H9 (cell line): ENCODE measurements at regions not wholly inside any gene's neighbourhood (a gene's known extent, or its start where the extent isn't known, plus 50 kb on each side); places are given as distances from the start of the nearest gene placed in this dataset.

ENCODE experiments used
- DNase-seq: peaks from one replicate; pipeline ENCODE4 v3.0.0-alpha.2; 2017
- H2AFZ ChIP-seq: one replicate; pipeline ENCODE4 v1.6.1; 2013; ENCODE audit warnings: mild to moderate bottlenecking, low read length, control low read depth, moderate library complexity
- H2AK5ac ChIP-seq: 2 replicates; pipeline ENCODE4 v1.6.1; 2013; ENCODE audit warnings: low read length, control low read depth, mixed read lengths; ENCODE audit not compliant: insufficient read length
- H2BK120ac ChIP-seq: one replicate; pipeline ENCODE4 v1.6.1; 2013; ENCODE audit warnings: low read depth, mild to moderate bottlenecking, low read length, control low read depth, inconsistent platforms; ENCODE audit not compliant: poor library complexity, severe bottlenecking
- H2BK12ac ChIP-seq: 2 replicates; pipeline ENCODE4 v1.6.1; 2013; ENCODE audit warnings: low read length, control low read depth, mixed read lengths, low read depth; ENCODE audit not compliant: insufficient read length
- H2BK15ac ChIP-seq: 2 replicates; pipeline ENCODE4 v1.6.1; 2013; ENCODE audit warnings: low read depth, low read length, control low read depth
- H2BK20ac ChIP-seq: one replicate; pipeline ENCODE4 v1.6.1; 2013; ENCODE audit warnings: low read depth, mild to moderate bottlenecking, low read length, control low read depth, inconsistent platforms; ENCODE audit not compliant: poor library complexity, severe bottlenecking
- H2BK5ac ChIP-seq: 2 replicates; pipeline ENCODE4 v1.6.1; 2013; ENCODE audit warnings: low read length, control low read depth, mixed read lengths; ENCODE audit not compliant: insufficient read length
- H3K14ac ChIP-seq: 2 replicates; pipeline ENCODE4 v1.6.1; 2013; ENCODE audit warnings: low read length, control low read depth; ENCODE audit not compliant: insufficient read depth
- H3K18ac ChIP-seq: 2 replicates; pipeline ENCODE4 v1.6.1; 2013; ENCODE audit warnings: low read depth, mild to moderate bottlenecking, mixed read lengths, low read length, control low read depth; ENCODE audit not compliant: insufficient read length
- H3K23ac ChIP-seq: 2 replicates; pipeline ENCODE4 v1.6.1; 2013; ENCODE audit warnings: low read length, control low read depth, mixed read lengths, low read depth; ENCODE audit not compliant: insufficient read length
- H3K23me2 ChIP-seq: 2 replicates; pipeline ENCODE4 v1.6.1; 2013; ENCODE audit warnings: low read depth, mild to moderate bottlenecking, mixed read lengths, low read length, control low read depth; ENCODE audit not compliant: insufficient read length, poor library complexity, severe bottlenecking
- H3K27ac ChIP-seq: 2 replicates; pipeline ENCODE4 v1.5.1; 2013; ENCODE audit warnings: low read length, control low read depth, mixed read lengths, low read depth; ENCODE audit not compliant: insufficient read length
- H3K27me3 ChIP-seq: 2 replicates; pipeline ENCODE4 v1.6.1; 2013; ENCODE audit warnings: low read length, control low read depth, inconsistent platforms; ENCODE audit not compliant: insufficient read depth
- H3K4ac ChIP-seq: 2 replicates; pipeline ENCODE4 v1.6.1; 2013; ENCODE audit warnings: low read depth, mild to moderate bottlenecking, control low read depth, inconsistent platforms, low read length, moderate library complexity
- H3K4me1 ChIP-seq: 2 replicates; pipeline ENCODE4 v1.6.1; 2013; ENCODE audit warnings: low read length, control low read depth, inconsistent platforms; ENCODE audit not compliant: insufficient read depth
- H3K4me2 ChIP-seq: 2 replicates; pipeline ENCODE4 v1.6.1; 2013; ENCODE audit warnings: low read length, control low read depth, mixed read lengths; ENCODE audit not compliant: insufficient read length, insufficient read depth
- H3K56ac ChIP-seq: 2 replicates; pipeline ENCODE4 v1.6.1; 2013; ENCODE audit warnings: low read depth, mild to moderate bottlenecking, mixed read lengths, low read length, control low read depth; ENCODE audit not compliant: insufficient read length
- H3K79me1 ChIP-seq: 2 replicates; pipeline ENCODE4 v1.6.1; 2013; ENCODE audit warnings: low read depth, mild to moderate bottlenecking, moderate library complexity, low read length, control low read depth, inconsistent platforms; ENCODE audit not compliant: insufficient read depth, poor library complexity, severe bottlenecking
- H3K79me2 ChIP-seq: 2 replicates; pipeline ENCODE4 v1.6.1; 2013; ENCODE audit warnings: low read length, control low read depth, inconsistent platforms; ENCODE audit not compliant: insufficient read depth
- H3K9ac ChIP-seq: 2 replicates; pipeline ENCODE4 v1.6.1; 2013; ENCODE audit warnings: low read length, control low read depth, mixed read lengths; ENCODE audit not compliant: insufficient read length; ENCODE audit errors: extremely low read depth
- H3K9me3 ChIP-seq: one replicate; pipeline ENCODE4 v1.6.1; 2013; ENCODE audit warnings: low read depth, low read length, inconsistent platforms; ENCODE audit not compliant: control insufficient read depth
- H3T11ph ChIP-seq: one replicate; pipeline ENCODE4 v1.6.1; 2013; ENCODE audit warnings: mild to moderate bottlenecking, low read length, control low read depth, inconsistent platforms
- H4K20me1 ChIP-seq: one replicate; pipeline ENCODE4 v1.6.1; 2013; ENCODE audit not compliant: control insufficient read depth, insufficient read length, insufficient read depth
- H4K5ac ChIP-seq: 2 replicates; pipeline ENCODE4 v1.6.1; 2013; ENCODE audit warnings: low read depth, mild to moderate bottlenecking, mixed read lengths, low read length, control low read depth; ENCODE audit not compliant: insufficient read length
- H4K8ac ChIP-seq: replicated peaks from 2 replicates; pipeline ENCODE4 v1.6.1; 2013; ENCODE audit warnings: low read length, control low read depth, mixed read lengths, low read depth; ENCODE audit not compliant: insufficient read length
- H4K91ac ChIP-seq: 2 replicates; pipeline ENCODE4 v1.6.1; 2013; ENCODE audit warnings: low read depth, mild to moderate bottlenecking, moderate library complexity, mixed read lengths, low read length, control low read depth; ENCODE audit not compliant: insufficient read length
- H3K27ac Mint-ChIP-seq, 3 experiments: 2 replicates in 2 of 3; 3 replicates in 1 of 3; pipeline ENCODE4 v1.8.0; 2020 to 2021; ENCODE audit warnings: mixed read lengths in 3 of 3, mild to moderate bottlenecking in 1 of 3, moderate library complexity in 1 of 3
- H3K27me3 Mint-ChIP-seq: 2 replicates; pipeline ENCODE4 v1.8.0; 2021; ENCODE audit warnings: low read depth, mild to moderate bottlenecking, moderate library complexity, mixed read lengths
- H3K36me3 Mint-ChIP-seq, 3 experiments: 2 replicates in 2 of 3; 3 replicates in 1 of 3; pipeline ENCODE4 v1.8.0; 2020 to 2021; ENCODE audit warnings: low read depth in 3 of 3, mixed read lengths in 3 of 3; ENCODE audit not compliant: insufficient read depth in 1 of 3
- H3K4me1 Mint-ChIP-seq, 2 experiments: 2 replicates each; pipeline ENCODE4 v1.8.0; 2020; ENCODE audit warnings: mixed read lengths in 2 of 2
- H3K4me3 Mint-ChIP-seq, 2 experiments: 2 replicates in 1 of 2; 3 replicates in 1 of 2; pipeline ENCODE4 v1.8.0; 2020 to 2021; ENCODE audit warnings: mild to moderate bottlenecking in 2 of 2, mixed read lengths in 2 of 2, moderate library complexity in 1 of 2
- H3K9me3 Mint-ChIP-seq, 2 experiments: 2 replicates in 1 of 2; 3 replicates in 1 of 2; pipeline ENCODE4 v1.8.0; 2020; ENCODE audit warnings: mild to moderate bottlenecking in 2 of 2, mixed read lengths in 2 of 2, moderate library complexity in 1 of 2
- WGBS: extraction: QIAGEN DNeasy Blood & Tissue Kit; methylation state at CpG from one replicate; pipeline ENCODE4 v1.1.7; 2013; ENCODE audit warnings: missing lambda C conversion rate, low lambda C conversion rate, mixed read lengths; ENCODE audit not compliant: insufficient read length; ENCODE audit errors: extremely low coverage; 5-methylcytosine and 5-hydroxymethylcytosine counted together
- TF ChIP-seq, protein P1 (sequence below): fragments of 200-600 bp; sonication (generic); conservative IDR thresholded peaks from 3 replicates; pipeline ENCODE4 v1.8.0; 2021; ENCODE audit warnings: antibody characterized with exemption, mild to moderate bottlenecking

DNA sequence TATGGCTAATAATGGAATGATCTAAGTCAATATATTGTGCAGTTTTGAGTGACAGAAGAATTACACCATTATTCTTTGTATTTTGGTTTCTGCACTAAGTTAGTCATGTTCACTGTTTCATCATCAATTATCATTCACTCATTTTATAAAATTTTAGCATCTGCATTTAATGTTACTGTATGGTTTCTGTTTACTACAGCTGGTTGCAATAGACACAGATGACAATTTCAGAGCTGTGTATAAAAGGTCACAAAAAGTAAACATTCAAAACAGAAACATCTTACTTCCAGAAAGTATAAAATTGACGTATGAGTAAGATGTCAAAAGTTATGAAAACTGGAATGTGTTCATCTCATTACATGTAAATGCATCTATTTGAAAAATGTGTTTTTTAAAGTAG is 111.1 kb upstream of the GBE1 start:
- no peak overlapping the region for H3K18ac ChIP-seq
- H3K36me3 Mint-ChIP-seq: peaks cover 2 to 5% (median 3%) of the 10 kb centered on the region in 3 experiments; a peak in 5 of 7 replicates

More for the DNA sequence above, 111.1 kb upstream of the GBE1 start:
- H4K5ac ChIP-seq: no peak overlapping the region
- no peaks in the 10 kb centered on the region for H3K27me3 ChIP-seq
- Mint-ChIP-seq H3K4me3 (no peak overlapping the region), H3K27me3 (no peaks in the 10 kb centered on the region), H3K27ac (no peak overlapping the region), H3K9me3 (peaks cover 10 to 17% of the 10 kb centered on the region in 2 experiments), H3K4me1 (no peaks in the 10 kb centered on the region)
- no peak overlapping the region for H2BK12ac ChIP-seq
- H2BK120ac ChIP-seq: no peak overlapping the region
- H3K9ac ChIP-seq: no peak overlapping the region
- H3K9me3 ChIP-seq: no peaks in the 10 kb centered on the region
- H2BK20ac ChIP-seq: no peak overlapping the region
- H3K79me1 ChIP-seq: no peaks in the 10 kb centered on the region
- H3K23ac ChIP-seq: no peak overlapping the region
- H3K56ac ChIP-seq: no peak overlapping the region
- no peaks in the 10 kb centered on the region for H4K20me1 ChIP-seq
- no peak overlapping the region for H3K4ac ChIP-seq
- H2BK5ac ChIP-seq: no peak overlapping the region
- H3K23me2 ChIP-seq: no peaks in the 10 kb centered on the region
- H2BK15ac ChIP-seq: no peak overlapping the region
- H2AFZ ChIP-seq: no peak overlapping the region
- no peaks in the 10 kb centered on the region for H3K4me1 ChIP-seq
- H3K14ac ChIP-seq: no peak overlapping the region
- TF ChIP-seq, protein P1, sequence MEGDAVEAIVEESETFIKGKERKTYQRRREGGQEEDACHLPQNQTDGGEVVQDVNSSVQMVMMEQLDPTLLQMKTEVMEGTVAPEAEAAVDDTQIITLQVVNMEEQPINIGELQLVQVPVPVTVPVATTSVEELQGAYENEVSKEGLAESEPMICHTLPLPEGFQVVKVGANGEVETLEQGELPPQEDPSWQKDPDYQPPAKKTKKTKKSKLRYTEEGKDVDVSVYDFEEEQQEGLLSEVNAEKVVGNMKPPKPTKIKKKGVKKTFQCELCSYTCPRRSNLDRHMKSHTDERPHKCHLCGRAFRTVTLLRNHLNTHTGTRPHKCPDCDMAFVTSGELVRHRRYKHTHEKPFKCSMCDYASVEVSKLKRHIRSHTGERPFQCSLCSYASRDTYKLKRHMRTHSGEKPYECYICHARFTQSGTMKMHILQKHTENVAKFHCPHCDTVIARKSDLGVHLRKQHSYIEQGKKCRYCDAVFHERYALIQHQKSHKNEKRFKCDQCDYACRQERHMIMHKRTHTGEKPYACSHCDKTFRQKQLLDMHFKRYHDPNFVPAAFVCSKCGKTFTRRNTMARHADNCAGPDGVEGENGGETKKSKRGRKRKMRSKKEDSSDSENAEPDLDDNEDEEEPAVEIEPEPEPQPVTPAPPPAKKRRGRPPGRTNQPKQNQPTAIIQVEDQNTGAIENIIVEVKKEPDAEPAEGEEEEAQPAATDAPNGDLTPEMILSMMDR: no peak
- H3T11ph ChIP-seq: no peak overlapping the region
- H4K91ac ChIP-seq: no peak overlapping the region
- H3K27ac ChIP-seq: no peak overlapping the region
- H4K8ac ChIP-seq: no peak overlapping the region
- H2AK5ac ChIP-seq: no peak overlapping the region
- no peak for DNase-seq
- no peaks in the 10 kb centered on the region for H3K79me2 ChIP-seq
- WGBS: no CpG with 5 or more reads among the region's 1 CpG
- no peak overlapping the region for H3K4me2 ChIP-seq
